ENCODE measurements at regions not wholly inside any gene's neighbourhood (a gene's known extent, or its start where the extent isn't known, plus 50 kb on each side); places are given as distances from the start of the nearest gene placed in this dataset.

- Mint-ChIP-seq H3K36me3 (peaks cover 5% of the 10 kb centered on the region), H3K27ac (no peak overlapping the region), H3K9me3 (peaks cover 5% of the 10 kb centered on the region), H3K27me3 (no peaks in the 10 kb centered on the region), H3K4me3 (no peak overlapping the region), H3K4me1 (peaks cover 46% of the 10 kb centered on the region)
- DNase-seq = no peak
Measured at GRCh38 chr12:67582238-67582834, 66.2 kb upstream of the DYRK2 start.

- DNase-seq = no peak
- no peak overlapping the region for H3K27ac Mint-ChIP-seq
- H3K4me3 Mint-ChIP-seq = no peak overlapping the region
- no peaks in the 10 kb centered on the region for H3K27me3 Mint-ChIP-seq
- H3K9me3 Mint-ChIP-seq = peaks cover 5% of the 10 kb centered on the region
- peaks cover 42% of the 10 kb centered on the region for H3K4me1 Mint-ChIP-seq
- H3K36me3 Mint-ChIP-seq = peaks cover 5% of the 10 kb centered on the region
Measured at GRCh38 chr12:67582844-67583243, 65.7 kb upstream of the DYRK2 start.

DNA sequence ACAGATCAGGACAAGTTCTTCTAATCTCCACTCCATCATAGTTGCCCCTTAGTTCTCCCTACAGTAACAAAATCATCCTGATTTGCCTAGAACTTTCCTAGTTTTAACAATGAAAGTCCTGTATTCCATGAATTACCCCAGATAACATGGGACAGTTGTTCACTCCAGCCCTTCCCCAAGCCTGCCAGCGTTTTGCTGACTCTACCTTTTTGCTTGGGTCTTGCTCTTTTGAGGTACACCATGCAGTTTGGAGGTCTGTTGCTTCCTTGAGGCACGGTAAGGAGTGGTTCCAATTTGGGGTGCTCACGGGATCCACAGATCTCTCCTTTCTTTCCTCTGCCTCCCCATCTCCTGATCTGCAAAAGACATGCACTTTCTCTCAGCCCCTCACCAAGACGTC lies 61.6 kb upstream of the DYRK2 start:
- peaks cover 4% of the 10 kb centered on the region for H3K36me3 Mint-ChIP-seq
- H3K4me1 Mint-ChIP-seq = peaks cover 26% of the 10 kb centered on the region
- no peak for DNase-seq
- H3K9me3 Mint-ChIP-seq = peaks cover 4% of the 10 kb centered on the region
- H3K4me3 Mint-ChIP-seq = no peak overlapping the region
- H3K27ac Mint-ChIP-seq = no peak overlapping the region
- no peaks in the 10 kb centered on the region for H3K27me3 Mint-ChIP-seq

DNA sequence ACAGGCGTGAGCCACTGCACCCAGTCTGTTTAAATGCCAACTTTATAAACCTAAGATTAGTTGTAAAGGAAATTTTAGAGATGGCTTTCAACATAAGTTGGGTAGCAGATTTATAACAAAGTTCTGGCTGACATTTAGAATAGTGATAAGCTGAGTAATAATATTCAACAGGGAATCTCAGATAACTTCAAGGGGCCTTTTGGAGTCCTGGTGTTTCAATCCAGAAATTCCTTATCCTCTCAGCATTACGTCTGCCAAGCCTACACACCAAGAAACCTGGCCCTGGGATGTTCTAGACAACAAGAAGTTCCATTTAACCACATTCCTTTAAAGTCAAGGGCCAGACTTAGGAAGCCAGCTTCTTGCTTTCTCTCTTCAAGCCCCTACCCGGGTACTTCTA lies 59.5 kb upstream of the DYRK2 start:
- H3K9me3 Mint-ChIP-seq = peaks cover 11% of the 10 kb centered on the region
- no peaks in the 10 kb centered on the region for H3K27me3 Mint-ChIP-seq
- H3K4me1 Mint-ChIP-seq = peaks cover 38% of the 10 kb centered on the region
- DNase-seq = no peak
- no peak overlapping the region for H3K27ac Mint-ChIP-seq
- H3K4me3 Mint-ChIP-seq = no peak overlapping the region
- peaks cover 3% of the 10 kb centered on the region for H3K36me3 Mint-ChIP-seq

GRCh38 chr12:67590149-67590790 lies 58.3 kb upstream of the DYRK2 start:
- H3K9me3 Mint-ChIP-seq = peaks cover 11% of the 10 kb centered on the region
- H3K4me3 Mint-ChIP-seq = no peak overlapping the region
- H3K27ac Mint-ChIP-seq = peak overlapping the region; percentile 16
- H3K4me1 Mint-ChIP-seq = peaks cover 38% of the 10 kb centered on the region
- DNase-seq = no peak
- H3K27me3 Mint-ChIP-seq = no peaks in the 10 kb centered on the region
- H3K36me3 Mint-ChIP-seq = peaks cover 3% of the 10 kb centered on the region

DNA sequence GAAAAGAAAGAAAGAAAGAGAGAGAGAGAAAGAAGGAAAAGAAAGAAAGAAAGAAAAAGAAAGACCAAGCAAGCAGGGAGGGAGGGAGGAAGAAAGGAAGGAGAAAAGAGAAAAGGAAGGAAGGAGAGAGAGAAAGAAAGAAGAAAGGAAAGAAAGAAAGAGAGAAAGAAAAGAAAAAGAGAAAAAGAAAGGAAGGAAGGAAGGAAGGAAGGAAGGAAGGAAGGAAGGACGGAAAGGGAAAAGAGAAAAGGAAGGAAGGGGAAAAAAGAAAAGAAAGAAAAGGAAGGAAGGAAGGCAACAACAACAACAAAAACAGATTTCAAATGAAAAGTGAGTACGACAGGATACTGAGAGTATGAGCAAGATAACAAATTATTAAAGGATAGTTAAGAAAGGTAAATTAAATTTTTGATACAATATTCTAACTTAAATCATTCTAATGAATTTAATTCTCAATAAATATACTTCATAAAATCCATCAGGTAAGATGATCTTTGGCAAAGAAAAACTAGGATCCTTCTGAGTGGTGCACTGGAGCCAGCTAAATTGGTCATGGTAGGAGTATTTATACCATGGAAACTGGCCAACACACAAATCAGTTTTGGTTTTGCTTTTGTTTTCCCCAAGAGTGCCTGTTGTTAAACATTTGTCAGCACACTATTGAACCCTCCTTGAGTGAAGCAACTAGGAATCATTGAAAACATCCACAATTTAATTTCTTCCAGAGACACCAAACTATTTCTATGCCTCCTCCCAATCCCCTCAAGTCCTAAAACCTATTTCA lies 56.1 kb upstream of the DYRK2 start:
- Mint-ChIP-seq H3K4me3 (peak overlapping the region; percentile 49), H3K36me3 (peaks cover 4% of the 10 kb centered on the region), H3K27me3 (no peaks in the 10 kb centered on the region), H3K9me3 (peaks cover 12% of the 10 kb centered on the region), H3K27ac (peak overlapping the region; percentile 47), H3K4me1 (peaks cover 38% of the 10 kb centered on the region)
- no peak for DNase-seq

DNA sequence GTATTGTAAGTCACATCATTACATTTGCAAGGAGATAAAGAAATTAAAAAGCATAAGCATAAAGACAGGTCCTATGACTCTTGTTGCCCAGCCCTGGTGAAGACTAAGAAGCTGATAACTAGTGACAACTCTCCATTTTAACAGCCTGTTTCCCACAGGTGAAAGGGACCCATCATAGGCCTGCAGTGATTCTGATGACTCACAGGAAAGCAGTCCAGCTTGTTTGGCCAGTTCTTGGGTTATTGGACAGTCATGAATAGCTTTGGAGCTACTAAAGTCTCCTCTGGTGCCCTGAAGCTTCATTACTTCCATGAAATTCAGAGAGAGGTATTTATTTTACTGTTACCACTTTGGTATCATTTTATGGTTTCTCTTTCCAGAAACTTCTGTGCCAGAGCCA lies 55.5 kb upstream of the DYRK2 start:
- DNase-seq = no peak
- H3K27ac Mint-ChIP-seq = peak overlapping the region; percentile 6
- peaks cover 5% of the 10 kb centered on the region for H3K36me3 Mint-ChIP-seq
- H3K4me1 Mint-ChIP-seq = peaks cover 38% of the 10 kb centered on the region
- H3K27me3 Mint-ChIP-seq = no peaks in the 10 kb centered on the region
- H3K9me3 Mint-ChIP-seq = peaks cover 16% of the 10 kb centered on the region
- no peak overlapping the region for H3K4me3 Mint-ChIP-seq

DNA sequence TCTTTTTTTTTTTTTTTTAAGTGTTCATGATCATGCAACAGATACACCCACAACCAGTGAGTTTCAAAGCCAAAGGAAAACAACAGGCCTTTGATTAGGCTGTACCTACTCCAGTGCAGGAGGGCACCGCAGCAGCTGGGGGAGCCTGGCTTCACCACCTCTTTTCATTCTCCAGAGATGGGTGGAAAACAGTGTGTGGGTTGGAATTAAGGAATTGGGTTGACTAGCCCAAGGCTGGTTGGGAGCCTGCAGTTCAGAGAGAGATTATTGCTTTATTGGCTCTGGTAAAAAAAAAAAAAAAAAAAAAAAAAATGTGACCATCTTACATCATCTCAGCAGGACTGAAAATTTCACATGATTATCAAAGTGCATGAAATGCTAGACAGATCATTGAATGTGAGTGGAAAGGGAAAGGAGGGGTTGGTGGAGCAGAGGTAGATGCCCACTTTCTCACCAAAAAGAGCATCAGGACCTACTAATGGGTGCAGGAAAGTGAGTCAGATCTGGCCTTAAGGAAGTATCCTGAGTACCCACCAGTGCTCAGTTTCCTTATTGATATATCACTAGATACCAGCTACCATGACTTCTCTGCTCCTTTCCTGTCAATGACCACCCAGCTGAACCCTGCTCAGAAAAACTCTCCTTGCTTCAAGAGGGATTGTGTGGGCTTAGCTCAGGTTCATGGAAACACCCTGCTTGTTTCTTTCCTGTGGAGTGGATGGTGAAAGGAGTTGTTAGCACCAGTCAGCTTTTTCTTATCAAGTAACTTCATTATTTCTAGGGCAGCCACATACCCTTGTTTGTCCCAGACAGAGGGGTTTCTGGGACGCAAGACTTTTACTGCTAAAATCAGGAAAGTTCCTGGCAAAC lies 54.8 kb upstream of the DYRK2 start:
- peaks cover 6% of the 10 kb centered on the region for H3K36me3 Mint-ChIP-seq
- H3K4me1 Mint-ChIP-seq = peaks cover 36% of the 10 kb centered on the region
- H3K9me3 Mint-ChIP-seq = peaks cover 16% of the 10 kb centered on the region
- no peaks in the 10 kb centered on the region for H3K27me3 Mint-ChIP-seq
- no peak overlapping the region for H3K4me3 Mint-ChIP-seq
- DNase-seq = no peak
- H3K27ac Mint-ChIP-seq = no peak overlapping the region

- Mint-ChIP-seq H3K27me3 (no peaks in the 10 kb centered on the region), H3K27ac (no peak overlapping the region), H3K9me3 (peaks cover 20% of the 10 kb centered on the region), H3K4me3 (no peak overlapping the region), H3K36me3 (peaks cover 6% of the 10 kb centered on the region), H3K4me1 (peaks cover 40% of the 10 kb centered on the region)
- no peak for DNase-seq
Measured at GRCh38 chr12:67594888-67595287, 53.7 kb upstream of the DYRK2 start.

- no peak overlapping the region for H3K27ac Mint-ChIP-seq
- H3K4me3 Mint-ChIP-seq = no peak overlapping the region
- peaks cover 39% of the 10 kb centered on the region for H3K4me1 Mint-ChIP-seq
- H3K27me3 Mint-ChIP-seq = no peaks in the 10 kb centered on the region
- H3K9me3 Mint-ChIP-seq = peaks cover 20% of the 10 kb centered on the region
- peaks cover 6% of the 10 kb centered on the region for H3K36me3 Mint-ChIP-seq
- no peak for DNase-seq
Measured at GRCh38 chr12:67595365-67595764, 53.2 kb upstream of the DYRK2 start.

- Mint-ChIP-seq H3K4me3 (no peak overlapping the region), H3K27ac (no peak overlapping the region), H3K4me1 (peaks cover 18% of the 10 kb centered on the region), H3K36me3 (peaks cover 4% of the 10 kb centered on the region), H3K9me3 (peaks cover 12% of the 10 kb centered on the region), H3K27me3 (no peaks in the 10 kb centered on the region)
- DNase-seq = no peak
Measured at GRCh38 chr12:67598598-67598997, 49.9 kb upstream of the DYRK2 start.
